Keratinocyte (primary cell): ENCODE measurements at regions not wholly inside any gene's neighbourhood (a gene's known extent, or its start where the extent isn't known, plus 50 kb on each side); places are given as distances from the start of the nearest gene placed in this dataset.

Experiments
- DNase-seq: peaks from one replicate; pipeline ENCODE4 v3.0.0-alpha.2; 2011; ENCODE audit warnings: low read depth, missing footprints, low spot score
- FAIRE-seq: peaks from 2 replicates; lab custom pipeline; 2011; peaks lifted over from hg19 to GRCh38; lab: Jason Lieb, UNC
- H2AFZ ChIP-seq: 2 replicates; pipeline ENCODE4 v1.6.0; 2012; ENCODE audit warnings: low read length, control low read depth, inconsistent platforms; ENCODE audit not compliant: control insufficient read depth
- H3K27ac ChIP-seq: 2 replicates; pipeline ENCODE4 v1.5.1; 2011; ENCODE audit warnings: low read length; ENCODE audit not compliant: control insufficient read depth, insufficient read depth
- H3K27me3 ChIP-seq: 3 replicates; pipeline ENCODE4 v1.6.0; 2011; ENCODE audit warnings: low read length; ENCODE audit not compliant: control insufficient read depth, insufficient read depth; ENCODE audit errors: extremely low read depth
- H3K36me3 ChIP-seq, 2 experiments: 2 replicates in 1 of 2; 3 replicates in 1 of 2; pipeline ENCODE4 v1.5.1; 2011; ENCODE audit warnings: low read length in 2 of 2, mild to moderate bottlenecking in 1 of 2; ENCODE audit not compliant: control insufficient read depth in 2 of 2, insufficient read depth in 2 of 2; ENCODE audit errors: extremely low read depth in 1 of 2
- H3K4me1 ChIP-seq: 3 replicates; pipeline ENCODE4 v1.5.1; 2011; ENCODE audit warnings: low read length; ENCODE audit not compliant: control insufficient read depth, insufficient read depth; ENCODE audit errors: extremely low read depth
- H3K4me2 ChIP-seq: 3 replicates; pipeline ENCODE4 v1.6.0; 2011; ENCODE audit warnings: low read depth, low read length; ENCODE audit not compliant: control insufficient read depth, insufficient read depth; ENCODE audit errors: extremely low read depth
- H3K4me3 ChIP-seq, 3 experiments: fragments of 200-600 bp in 1 of 3; sonication (generic) in 1 of 3; 2 replicates in 2 of 3; 3 replicates in 1 of 3; pipeline ENCODE4 v1.5.1; 2011 to 2016; ENCODE audit warnings: low read length in 3 of 3, mild to moderate bottlenecking in 3 of 3, control low read depth in 2 of 3, inconsistent platforms in 1 of 3, low read depth in 1 of 3, mixed read lengths in 1 of 3, mixed run types in 1 of 3, moderate library complexity in 1 of 3; ENCODE audit not compliant: control insufficient read depth in 2 of 3, insufficient read depth in 2 of 3; ENCODE audit errors: extremely low read depth in 1 of 3
- H3K79me2 ChIP-seq: 2 replicates; pipeline ENCODE4 v1.6.0; 2012; ENCODE audit warnings: low read length; ENCODE audit not compliant: control insufficient read depth, insufficient read depth
- H3K9ac ChIP-seq: 3 replicates; pipeline ENCODE4 v1.6.0; 2011; ENCODE audit warnings: low read length; ENCODE audit not compliant: control insufficient read depth, insufficient read depth; ENCODE audit errors: extremely low read depth
- H3K9me1 ChIP-seq: 3 replicates; pipeline ENCODE4 v1.6.0; 2011; ENCODE audit warnings: low read length; ENCODE audit not compliant: control insufficient read depth, insufficient read depth; ENCODE audit errors: extremely low read depth
- H3K9me3 ChIP-seq: 2 replicates; pipeline ENCODE4 v1.5.1; 2012; ENCODE audit warnings: low read depth, low read length; ENCODE audit not compliant: control insufficient read depth
- H4K20me1 ChIP-seq: 3 replicates; pipeline ENCODE4 v1.6.0; 2011; ENCODE audit warnings: low read length; ENCODE audit not compliant: control insufficient read depth, insufficient read depth; ENCODE audit errors: extremely low read depth
- EZH2 ChIP-seq: IDR thresholded peaks from one replicate; pipeline ENCODE4 v1.6.1; 2012; ENCODE audit warnings: inconsistent platforms, mild to moderate bottlenecking, low read length, moderate library complexity
- dilution Hi-C: fragments of 300-500 bp; cut with MboI; formaldehyde crosslinking; loops from one replicate; pipeline ENCODE4 v1.7.0; 2020; ENCODE audit warnings: low sequenced_read_pairs; ENCODE audit not compliant: extremely low pct_ligation_motif_present
- TF ChIP-seq, protein P1 (sequence below), 3 experiments: IDR thresholded peaks in 1 of 3; conservative IDR thresholded peaks in 1 of 3; optimal IDR thresholded peaks in 1 of 3; 2 replicates in 2 of 3; 3 replicates in 1 of 3; pipeline versions ENCODE3 to v1.5.1; 2011; ENCODE audit warnings: low read length in 3 of 3, mild to moderate bottlenecking in 3 of 3, moderate library complexity in 2 of 3, control low read depth in 1 of 3, inconsistent platforms in 1 of 3; ENCODE audit not compliant: insufficient read depth in 2 of 3; ENCODE audit errors: extremely low read depth in 1 of 3

DNA sequence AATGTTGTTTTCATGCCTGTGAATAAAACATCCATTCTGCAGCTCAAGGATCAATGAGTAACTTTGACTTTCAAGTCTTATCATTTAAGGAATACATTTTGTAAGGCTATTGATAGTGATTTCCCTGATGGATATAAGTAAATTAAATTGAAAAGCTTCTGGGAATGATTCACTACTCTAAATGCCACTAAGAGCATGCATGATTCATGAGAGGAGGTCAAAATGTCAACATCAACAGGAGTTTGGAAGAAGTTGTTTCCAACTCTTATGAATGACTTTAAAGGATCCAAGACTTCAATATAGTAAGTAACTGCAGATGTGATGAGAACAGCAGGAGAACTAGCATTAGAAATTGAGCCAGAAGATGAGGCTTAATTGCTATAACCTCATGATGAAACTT, 1487.3 kb downstream of the PCDH7 start:
- Histone ChIP-seq H3K9me3 (peaks cover 2% of the 10 kb centered on the region), H3K27me3 (no peaks in the 10 kb centered on the region), H3K9ac (no peak overlapping the region), H2AFZ (no peak overlapping the region), H3K9me1 (no peaks in the 10 kb centered on the region), H3K79me2 (no peaks in the 10 kb centered on the region), H3K4me1 (no peaks in the 10 kb centered on the region), H3K27ac (no peak overlapping the region), H3K4me2 (no peak overlapping the region), H4K20me1 (no peaks in the 10 kb centered on the region), H3K36me3 (no peaks in the 10 kb centered on the region), H3K4me3 (no peak overlapping the region)
- DNase-seq (no peak), FAIRE-seq (no peak)
- TF ChIP-seq EZH2 = no peak
- TF ChIP-seq, protein P1, sequence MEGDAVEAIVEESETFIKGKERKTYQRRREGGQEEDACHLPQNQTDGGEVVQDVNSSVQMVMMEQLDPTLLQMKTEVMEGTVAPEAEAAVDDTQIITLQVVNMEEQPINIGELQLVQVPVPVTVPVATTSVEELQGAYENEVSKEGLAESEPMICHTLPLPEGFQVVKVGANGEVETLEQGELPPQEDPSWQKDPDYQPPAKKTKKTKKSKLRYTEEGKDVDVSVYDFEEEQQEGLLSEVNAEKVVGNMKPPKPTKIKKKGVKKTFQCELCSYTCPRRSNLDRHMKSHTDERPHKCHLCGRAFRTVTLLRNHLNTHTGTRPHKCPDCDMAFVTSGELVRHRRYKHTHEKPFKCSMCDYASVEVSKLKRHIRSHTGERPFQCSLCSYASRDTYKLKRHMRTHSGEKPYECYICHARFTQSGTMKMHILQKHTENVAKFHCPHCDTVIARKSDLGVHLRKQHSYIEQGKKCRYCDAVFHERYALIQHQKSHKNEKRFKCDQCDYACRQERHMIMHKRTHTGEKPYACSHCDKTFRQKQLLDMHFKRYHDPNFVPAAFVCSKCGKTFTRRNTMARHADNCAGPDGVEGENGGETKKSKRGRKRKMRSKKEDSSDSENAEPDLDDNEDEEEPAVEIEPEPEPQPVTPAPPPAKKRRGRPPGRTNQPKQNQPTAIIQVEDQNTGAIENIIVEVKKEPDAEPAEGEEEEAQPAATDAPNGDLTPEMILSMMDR (optimal IDR thresholded peaks at IDR 0.05 in 1 of 3, IDR thresholded peaks at IDR 0.05 in 1 of 3, conservative IDR thresholded peaks at IDR 0.05 in 1 of 3; ENCODE audit: extremely low read depth in 1 of 3, insufficient read depth in 2 of 3, low read length in 3 of 3) = no peak
- dilution Hi-C loops = no loop called here

GRCh38 chr4:32215277-32215676, 1495.1 kb downstream of the PCDH7 start:
- H3K9me3 ChIP-seq = no peaks in the 10 kb centered on the region
- H3K27ac ChIP-seq = no peak overlapping the region
- H3K79me2 ChIP-seq = no peaks in the 10 kb centered on the region
- FAIRE-seq (no peak), DNase-seq (no peak)
- dilution Hi-C loops = no loop called here
- H3K27me3 ChIP-seq = no peaks in the 10 kb centered on the region
- H3K4me3 ChIP-seq = no peak overlapping the region
- no peak overlapping the region for H3K9ac ChIP-seq
- no peaks in the 10 kb centered on the region for H3K9me1 ChIP-seq
- H3K4me2 ChIP-seq = no peak overlapping the region
- TF ChIP-seq, protein P1 (optimal IDR thresholded peaks at IDR 0.05 in 1 of 3, IDR thresholded peaks at IDR 0.05 in 1 of 3, conservative IDR thresholded peaks at IDR 0.05 in 1 of 3; ENCODE audit: extremely low read depth in 1 of 3, insufficient read depth in 2 of 3, low read length in 3 of 3) = no peak
- TF ChIP-seq EZH2 = no peak
- H4K20me1 ChIP-seq = no peaks in the 10 kb centered on the region
- no peak overlapping the region for H2AFZ ChIP-seq
- H3K36me3 ChIP-seq = no peaks in the 10 kb centered on the region
- no peaks in the 10 kb centered on the region for H3K4me1 ChIP-seq
